ENCODE measurements at regions not wholly inside any gene's neighbourhood (a gene's known extent, or its start where the extent isn't known, plus 50 kb on each side); places are given as distances from the start of the nearest gene placed in this dataset.

GRCh38 chr2:129300456-129300855 lies 679.0 kb upstream of the RAB6C start:
- no peak overlapping the region for H3K4me3 ChIP-seq (ENCODE audit: low read length)
- no peak for TF ChIP-seq CTCF (IDR thresholded peaks at IDR 0.05; ENCODE audit: insufficient read depth, low read depth, low read length, missing control alignments)
- no peak for DNase-seq (ENCODE audit: low read depth)

GRCh38 chr2:129301431-129301913 lies 678.0 kb upstream of the RAB6C start:
- no peak overlapping the region for H3K4me3 ChIP-seq (ENCODE audit: low read length)
- no peak for TF ChIP-seq CTCF (IDR thresholded peaks at IDR 0.05; ENCODE audit: insufficient read depth, low read depth, low read length, missing control alignments)

GRCh38 chr2:129302106-129302505 lies 677.4 kb upstream of the RAB6C start:
- DNase-seq (ENCODE audit: low read depth): no peak
- no peak overlapping the region for H3K4me3 ChIP-seq (ENCODE audit: low read length)
- TF ChIP-seq CTCF (IDR thresholded peaks at IDR 0.05; ENCODE audit: insufficient read depth, low read depth, low read length, missing control alignments): no peak

More at GRCh38 chr2:129301431-129301913, 678.0 kb upstream of the RAB6C start:
- DNase-seq (ENCODE audit: low read depth): no peak

GRCh38 chr2:129302561-129303183 lies 676.8 kb upstream of the RAB6C start:
- H3K4me3 ChIP-seq (ENCODE audit: low read length): no peak overlapping the region
- no peak for DNase-seq (ENCODE audit: low read depth)
- no peak for TF ChIP-seq CTCF (IDR thresholded peaks at IDR 0.05; ENCODE audit: insufficient read depth, low read depth, low read length, missing control alignments)

GRCh38 chr2:129314120-129314519 lies 665.3 kb upstream of the RAB6C start:
- no peak for TF ChIP-seq CTCF (IDR thresholded peaks at IDR 0.05; ENCODE audit: insufficient read depth, low read depth, low read length, missing control alignments)
- no peak for DNase-seq (ENCODE audit: low read depth)
- no peak overlapping the region for H3K4me3 ChIP-seq (ENCODE audit: low read length)

GRCh38 chr2:129318581-129319421 lies 660.7 kb upstream of the RAB6C start:
- TF ChIP-seq CTCF (IDR thresholded peaks at IDR 0.05; ENCODE audit: insufficient read depth, low read depth, low read length, missing control alignments): no peak
- DNase-seq (ENCODE audit: low read depth): no peak
- H3K4me3 ChIP-seq (ENCODE audit: low read length): no peak overlapping the region

Data from epithelial cell of esophagus (primary cell).